ENCODE measurements at regions not wholly inside any gene's neighbourhood (a gene's known extent, or its start where the extent isn't known, plus 50 kb on each side); places are given as distances from the start of the nearest gene placed in this dataset.
A peak's percentile ranks its signal among the peaks of the same experiment; 100 is the strongest.

GRCh38 chr1:168834225-168834872, 105.3 kb upstream of the DPT start (continued):
- TF ChIP-seq STAG1 (CRISPR knock-in tag; IDR thresholded peaks at IDR 0.05), result peak; percentile 25
- TF ChIP-seq, protein P1, sequence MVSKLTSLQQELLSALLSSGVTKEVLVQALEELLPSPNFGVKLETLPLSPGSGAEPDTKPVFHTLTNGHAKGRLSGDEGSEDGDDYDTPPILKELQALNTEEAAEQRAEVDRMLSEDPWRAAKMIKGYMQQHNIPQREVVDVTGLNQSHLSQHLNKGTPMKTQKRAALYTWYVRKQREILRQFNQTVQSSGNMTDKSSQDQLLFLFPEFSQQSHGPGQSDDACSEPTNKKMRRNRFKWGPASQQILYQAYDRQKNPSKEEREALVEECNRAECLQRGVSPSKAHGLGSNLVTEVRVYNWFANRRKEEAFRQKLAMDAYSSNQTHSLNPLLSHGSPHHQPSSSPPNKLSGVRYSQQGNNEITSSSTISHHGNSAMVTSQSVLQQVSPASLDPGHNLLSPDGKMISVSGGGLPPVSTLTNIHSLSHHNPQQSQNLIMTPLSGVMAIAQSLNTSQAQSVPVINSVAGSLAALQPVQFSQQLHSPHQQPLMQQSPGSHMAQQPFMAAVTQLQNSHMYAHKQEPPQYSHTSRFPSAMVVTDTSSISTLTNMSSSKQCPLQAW (CRISPR knock-in tag; IDR thresholded peaks at IDR 0.05), result peak; percentile 88
- TF ChIP-seq, protein P2, sequence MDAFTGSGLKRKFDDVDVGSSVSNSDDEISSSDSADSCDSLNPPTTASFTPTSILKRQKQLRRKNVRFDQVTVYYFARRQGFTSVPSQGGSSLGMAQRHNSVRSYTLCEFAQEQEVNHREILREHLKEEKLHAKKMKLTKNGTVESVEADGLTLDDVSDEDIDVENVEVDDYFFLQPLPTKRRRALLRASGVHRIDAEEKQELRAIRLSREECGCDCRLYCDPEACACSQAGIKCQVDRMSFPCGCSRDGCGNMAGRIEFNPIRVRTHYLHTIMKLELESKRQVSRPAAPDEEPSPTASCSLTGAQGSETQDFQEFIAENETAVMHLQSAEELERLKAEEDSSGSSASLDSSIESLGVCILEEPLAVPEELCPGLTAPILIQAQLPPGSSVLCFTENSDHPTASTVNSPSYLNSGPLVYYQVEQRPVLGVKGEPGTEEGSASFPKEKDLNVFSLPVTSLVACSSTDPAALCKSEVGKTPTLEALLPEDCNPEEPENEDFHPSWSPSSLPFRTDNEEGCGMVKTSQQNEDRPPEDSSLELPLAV (CRISPR knock-in tag; conservative IDR thresholded peaks at IDR 0.05; ENCODE audit: low read depth), result no peak
- TF ChIP-seq MEIS2 (CRISPR knock-in tag; IDR thresholded peaks at IDR 0.05), result peak; percentile 69; the same call in 1 of the 2 replicates
- TF ChIP-seq ZNF816 (CRISPR knock-in tag; IDR thresholded peaks at IDR 0.05; ENCODE audit: borderline replicate concordance), result 0 out of 2 replicates have a peak, but pooled peaks have one; percentile 18
- no peak for TF ChIP-seq RXRA (CRISPR knock-in tag; IDR thresholded peaks at IDR 0.05)
- peak; percentile 55; the same call in 1 of the 2 replicates for TF ChIP-seq ZMAT3 (CRISPR knock-in tag; conservative IDR thresholded peaks at IDR 0.05)
- TF ChIP-seq ZIK1 (CRISPR knock-in tag; IDR thresholded peaks at IDR 0.05; ENCODE audit: borderline replicate concordance, low read depth), result no peak
- TF ChIP-seq ARNTL (CRISPR knock-in tag; IDR thresholded peaks at IDR 0.05), result peak; percentile 95
- TF ChIP-seq, protein P3, sequence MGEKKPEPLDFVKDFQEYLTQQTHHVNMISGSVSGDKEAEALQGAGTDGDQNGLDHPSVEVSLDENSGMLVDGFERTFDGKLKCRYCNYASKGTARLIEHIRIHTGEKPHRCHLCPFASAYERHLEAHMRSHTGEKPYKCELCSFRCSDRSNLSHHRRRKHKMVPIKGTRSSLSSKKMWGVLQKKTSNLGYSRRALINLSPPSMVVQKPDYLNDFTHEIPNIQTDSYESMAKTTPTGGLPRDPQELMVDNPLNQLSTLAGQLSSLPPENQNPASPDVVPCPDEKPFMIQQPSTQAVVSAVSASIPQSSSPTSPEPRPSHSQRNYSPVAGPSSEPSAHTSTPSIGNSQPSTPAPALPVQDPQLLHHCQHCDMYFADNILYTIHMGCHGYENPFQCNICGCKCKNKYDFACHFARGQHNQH (CRISPR knock-in tag; IDR thresholded peaks at IDR 0.05), result 0 out of 2 replicates have a peak, but pooled peaks have one; percentile 15
- peak; percentile 43; the same call in 1 of the 2 replicates for TF ChIP-seq DMAP1 (CRISPR knock-in tag; IDR thresholded peaks at IDR 0.05)
- no peak for TF ChIP-seq HIVEP1 (CRISPR knock-in tag; IDR thresholded peaks at IDR 0.05)
- TF ChIP-seq PITX1 (CRISPR knock-in tag; IDR thresholded peaks at IDR 0.05), result 0 out of 2 replicates have a peak, but pooled peaks have one; percentile 22
- peak; percentile 60; the same call in 1 of the 2 replicates for TF ChIP-seq THRA (CRISPR knock-in tag; IDR thresholded peaks at IDR 0.05; ENCODE audit: borderline replicate concordance)
- no peak for TF ChIP-seq HES4 (CRISPR knock-in tag; IDR thresholded peaks at IDR 0.05; ENCODE audit: borderline replicate concordance)
- TF ChIP-seq NPAS2 (CRISPR knock-in tag; IDR thresholded peaks at IDR 0.05; ENCODE audit: borderline replicate concordance), result no peak
- TF ChIP-seq, protein P4, sequence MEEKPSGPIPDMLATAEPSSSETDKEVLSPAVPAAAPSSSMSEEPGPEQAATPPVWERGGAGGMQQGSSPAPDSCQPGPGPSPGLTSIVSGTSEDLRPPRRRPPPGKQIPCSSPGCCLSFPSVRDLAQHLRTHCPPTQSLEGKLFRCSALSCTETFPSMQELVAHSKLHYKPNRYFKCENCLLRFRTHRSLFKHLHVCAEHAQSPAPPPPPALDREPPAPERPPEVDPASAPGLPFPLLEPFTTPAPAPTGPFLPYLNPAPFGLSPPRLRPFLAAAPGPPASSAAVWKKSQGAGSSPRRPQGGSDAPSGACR (CRISPR knock-in tag; IDR thresholded peaks at IDR 0.05), result no peak
- TF ChIP-seq FOXP1 (IDR thresholded peaks at IDR 0.05), result no peak
- TF ChIP-seq FOXP1 (CRISPR knock-in tag; IDR thresholded peaks at IDR 0.05), result peak; percentile 64; the same call in 1 of the 2 replicates
- peak; percentile 23; the same call in 1 of the 2 replicates for TF ChIP-seq YEATS2 (CRISPR knock-in tag; IDR thresholded peaks at IDR 0.05; ENCODE audit: borderline replicate concordance)
- TF ChIP-seq HIC2 (CRISPR knock-in tag; IDR thresholded peaks at IDR 0.05; ENCODE audit: low read depth), result no peak
